ENCODE measurements at regions not wholly inside any gene's neighbourhood (a gene's known extent, or its start where the extent isn't known, plus 50 kb on each side); places are given as distances from the start of the nearest gene placed in this dataset.

DNA sequence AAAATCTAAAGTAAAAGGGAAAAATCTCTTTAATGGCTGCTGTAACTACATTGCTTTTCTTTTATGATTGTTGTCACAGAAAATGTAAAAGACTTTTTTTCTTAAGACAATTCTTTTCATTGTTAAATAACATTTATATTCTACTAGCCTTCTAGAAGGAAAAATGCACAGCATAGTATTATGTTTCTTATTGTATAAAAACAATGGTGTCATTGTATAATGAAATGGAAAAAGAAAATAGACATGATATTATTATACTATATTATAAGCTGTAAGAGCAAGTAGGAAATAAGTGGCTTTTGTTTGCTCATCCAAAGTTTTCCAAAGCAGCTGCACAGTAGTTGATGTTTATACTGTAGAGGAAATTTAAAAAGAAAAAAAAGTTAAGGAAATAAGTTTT lies 1021.7 kb downstream of the EFNA5 start:
- Histone ChIP-seq H3K4ac (ENCODE audit: low read depth, low read length) (no peak overlapping the region), H3K18ac (ENCODE audit: low read depth, low read length) (no peak overlapping the region), H3K56ac (ENCODE audit: extremely low read depth, insufficient read depth, low read length) (no peak overlapping the region), H3K4me2 (ENCODE audit: low read depth, low read length) (no peak overlapping the region), H2BK120ac (ENCODE audit: low read depth, low read length) (no peak overlapping the region), H3K36me3 (ENCODE audit: control insufficient read depth, insufficient read depth, low read length) (no peaks in the 10 kb centered on the region), H4K5ac (ENCODE audit: low read depth, low read length) (no peak overlapping the region), H4K20me1 (ENCODE audit: insufficient read depth, low read length) (no peaks in the 10 kb centered on the region), H2AFZ (replicated peaks; ENCODE audit: low read length, poor library complexity) (no peak overlapping the region), H3K9ac (ENCODE audit: low read depth, low read length) (no peak overlapping the region), H3K79me1 (ENCODE audit: low read depth in 1 of 2, low read length in 2 of 2) (no peaks in the 10 kb centered on the region), H2BK5ac (ENCODE audit: low read depth, low read length, poor library complexity, severe bottlenecking) (no peak overlapping the region), H3K27me3 (ENCODE audit: control insufficient read depth, insufficient read depth, low read length) (no peaks in the 10 kb centered on the region), H3K27ac (ENCODE audit: insufficient read depth, low read length) (no peak overlapping the region), H3K4me3 (ENCODE audit: insufficient read depth, low read depth, low read length) (no peak overlapping the region), H2AK5ac (ENCODE audit: low read depth, low read length) (no peak overlapping the region), H3K4me1 (ENCODE audit: control insufficient read depth, insufficient read depth, low read length) (no peaks in the 10 kb centered on the region), H4K8ac (ENCODE audit: low read depth in 2 of 2, low read length in 2 of 2) (no peak overlapping the region), H3K23ac (ENCODE audit: low read depth, low read length) (no peak overlapping the region), H3K9me3 (ENCODE audit: control insufficient read depth, insufficient read depth, low read length) (no peaks in the 10 kb centered on the region), H4K91ac (ENCODE audit: insufficient read depth, low read depth, low read length) (no peak overlapping the region), H3K9me1 (ENCODE audit: insufficient read depth, low read length) (no peaks in the 10 kb centered on the region), H3K14ac (replicated peaks; ENCODE audit: low read depth, low read length) (no peak overlapping the region), H2BK15ac (ENCODE audit: low read depth, low read length) (no peak overlapping the region), H2BK20ac (ENCODE audit: low read depth, low read length) (no peak overlapping the region), H2AK9ac (replicated peaks; ENCODE audit: low read depth, low read length, poor library complexity) (no peak overlapping the region)
- BruUV-seq (replicated peaks): no TSS peak
- intact Hi-C loops (cut with micrococcal nuclease) (no loop called here), dilution Hi-C loops (cut with HindIII; ENCODE audit: low sequenced_read_pairs, unreplicated experiment) (no loop called here), in situ Hi-C loops (cut with MboI; ENCODE audit: low sequenced_read_pairs) (no loop called here)
- no peak for TF ChIP-seq RAD21 (IDR thresholded peaks at IDR 0.05; ENCODE audit: low read length)
- TF ChIP-seq CEBPB (IDR thresholded peaks at IDR 0.05; ENCODE audit: low read depth, low read length): no peak
- TF ChIP-seq, protein P1, sequence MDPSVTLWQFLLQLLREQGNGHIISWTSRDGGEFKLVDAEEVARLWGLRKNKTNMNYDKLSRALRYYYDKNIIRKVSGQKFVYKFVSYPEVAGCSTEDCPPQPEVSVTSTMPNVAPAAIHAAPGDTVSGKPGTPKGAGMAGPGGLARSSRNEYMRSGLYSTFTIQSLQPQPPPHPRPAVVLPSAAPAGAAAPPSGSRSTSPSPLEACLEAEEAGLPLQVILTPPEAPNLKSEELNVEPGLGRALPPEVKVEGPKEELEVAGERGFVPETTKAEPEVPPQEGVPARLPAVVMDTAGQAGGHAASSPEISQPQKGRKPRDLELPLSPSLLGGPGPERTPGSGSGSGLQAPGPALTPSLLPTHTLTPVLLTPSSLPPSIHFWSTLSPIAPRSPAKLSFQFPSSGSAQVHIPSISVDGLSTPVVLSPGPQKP (IDR thresholded peaks at IDR 0.05; ENCODE audit: borderline replicate concordance, low read depth, low read length): no peak
- no peak for TF ChIP-seq SMC3 (IDR thresholded peaks at IDR 0.05; ENCODE audit: low read depth, low read length)
- TF ChIP-seq NFE2L2 (IDR thresholded peaks at IDR 0.05; ENCODE audit: low read depth, low read length): no peak
- TF ChIP-seq, protein P2, sequence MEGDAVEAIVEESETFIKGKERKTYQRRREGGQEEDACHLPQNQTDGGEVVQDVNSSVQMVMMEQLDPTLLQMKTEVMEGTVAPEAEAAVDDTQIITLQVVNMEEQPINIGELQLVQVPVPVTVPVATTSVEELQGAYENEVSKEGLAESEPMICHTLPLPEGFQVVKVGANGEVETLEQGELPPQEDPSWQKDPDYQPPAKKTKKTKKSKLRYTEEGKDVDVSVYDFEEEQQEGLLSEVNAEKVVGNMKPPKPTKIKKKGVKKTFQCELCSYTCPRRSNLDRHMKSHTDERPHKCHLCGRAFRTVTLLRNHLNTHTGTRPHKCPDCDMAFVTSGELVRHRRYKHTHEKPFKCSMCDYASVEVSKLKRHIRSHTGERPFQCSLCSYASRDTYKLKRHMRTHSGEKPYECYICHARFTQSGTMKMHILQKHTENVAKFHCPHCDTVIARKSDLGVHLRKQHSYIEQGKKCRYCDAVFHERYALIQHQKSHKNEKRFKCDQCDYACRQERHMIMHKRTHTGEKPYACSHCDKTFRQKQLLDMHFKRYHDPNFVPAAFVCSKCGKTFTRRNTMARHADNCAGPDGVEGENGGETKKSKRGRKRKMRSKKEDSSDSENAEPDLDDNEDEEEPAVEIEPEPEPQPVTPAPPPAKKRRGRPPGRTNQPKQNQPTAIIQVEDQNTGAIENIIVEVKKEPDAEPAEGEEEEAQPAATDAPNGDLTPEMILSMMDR (conservative IDR thresholded peaks at IDR 0.05; ENCODE audit: low read depth, low read length): no peak
- no peak for TF ChIP-seq RCOR1 (IDR thresholded peaks at IDR 0.05; ENCODE audit: insufficient replicate concordance, low read length)
- TF ChIP-seq MAZ (IDR thresholded peaks at IDR 0.05; ENCODE audit: borderline replicate concordance, low read depth, low read length): no peak
- TF ChIP-seq, protein P3, sequence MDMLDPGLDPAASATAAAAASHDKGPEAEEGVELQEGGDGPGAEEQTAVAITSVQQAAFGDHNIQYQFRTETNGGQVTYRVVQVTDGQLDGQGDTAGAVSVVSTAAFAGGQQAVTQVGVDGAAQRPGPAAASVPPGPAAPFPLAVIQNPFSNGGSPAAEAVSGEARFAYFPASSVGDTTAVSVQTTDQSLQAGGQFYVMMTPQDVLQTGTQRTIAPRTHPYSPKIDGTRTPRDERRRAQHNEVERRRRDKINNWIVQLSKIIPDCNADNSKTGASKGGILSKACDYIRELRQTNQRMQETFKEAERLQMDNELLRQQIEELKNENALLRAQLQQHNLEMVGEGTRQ (IDR thresholded peaks at IDR 0.05; ENCODE audit: low read depth, low read length): no peak
- TF ChIP-seq FOS (IDR thresholded peaks at IDR 0.05; ENCODE audit: low read depth, low read length): no peak
- TF ChIP-seq POLR2A (IDR thresholded peaks at IDR 0.05; ENCODE audit: low read depth, low read length): no peak
- no peak for TF ChIP-seq BHLHE40 (IDR thresholded peaks at IDR 0.05; ENCODE audit: low read depth, low read length)
- TF ChIP-seq RFX5 (IDR thresholded peaks at IDR 0.05; ENCODE audit: low read depth, low read length): no peak
- TF ChIP-seq MAFK (IDR thresholded peaks at IDR 0.05; ENCODE audit: low read depth, low read length): no peak
- TF ChIP-seq CHD1 (IDR thresholded peaks at IDR 0.05; ENCODE audit: low read depth, low read length): no peak
- DNase-seq (no peak), ATAC-seq (ENCODE audit: low read depth) (no peak)
- ChIA-PET POLR2A (ENCODE audit: unreplicated experiment) (no interaction called here), CTCF (no interaction called here)

All from IMR-90 (cell line).